Left kidney (tissue), 1 donor: ENCODE measurements at regions not wholly inside any gene's neighbourhood (a gene's known extent, or its start where the extent isn't known, plus 50 kb on each side); places are given as distances from the start of the nearest gene placed in this dataset.
"Not testable (repeated sequence)": the region's sequence is repeated elsewhere in the genome, so short reads cannot be mapped to it uniquely, and the experiment has no call there.

Source experiments
- DNase-seq: peaks from one replicate; pipeline ENCODE4 v3.0.0-alpha.2; 2013

- DNase-seq, result no peak
These were observed 168.4 kb downstream of the ZIC4 start for GRCh38 chr3:147237991-147238390.

- not testable (repeated sequence) for DNase-seq
These were observed 174.4 kb downstream of the ZIC4 start for GRCh38 chr3:147231980-147232379.

- no peak for DNase-seq
These were observed 175.2 kb downstream of the ZIC4 start for GRCh38 chr3:147231111-147231510.

- no peak for DNase-seq
These were observed 184.1 kb downstream of the ZIC4 start for GRCh38 chr3:147222291-147222690.

- no peak for DNase-seq
These were observed 187.4 kb downstream of the ZIC4 start for GRCh38 chr3:147218965-147219364.

GRCh38 chr3:147216143-147216673, 190.1 kb downstream of the ZIC4 start:
- no peak for DNase-seq

- no peak for DNase-seq
These were observed 190.7 kb downstream of the ZIC4 start for GRCh38 chr3:147215660-147216059.

- no peak for DNase-seq
These were observed 192.7 kb downstream of the ZIC4 start for GRCh38 chr3:147213633-147214032.

GRCh38 chr3:147210676-147211075, 195.7 kb downstream of the ZIC4 start:
- DNase-seq, result no peak

- DNase-seq, result no peak
These were observed 205.3 kb downstream of the ZIC4 start for GRCh38 chr3:147201086-147201485.

GRCh38 chr3:147200545-147200944, 205.8 kb downstream of the ZIC4 start:
- no peak for DNase-seq

- DNase-seq, result no peak
These were observed 208.6 kb downstream of the ZIC4 start for GRCh38 chr3:147197739-147198138.

GRCh38 chr3:147195887-147196286, 210.5 kb downstream of the ZIC4 start:
- DNase-seq, result no peak

- DNase-seq, result peak; percentile 30
These were observed 214.5 kb downstream of the ZIC4 start for GRCh38 chr3:147191795-147192385.

- no peak for DNase-seq
These were observed 217.3 kb downstream of the ZIC4 start for GRCh38 chr3:147189016-147189415.

GRCh38 chr3:147187687-147188086, 218.7 kb downstream of the ZIC4 start:
- DNase-seq, result no peak

- DNase-seq, result no peak
These were observed 220.6 kb downstream of the ZIC4 start for GRCh38 chr3:147185781-147186180.

- DNase-seq, result no peak
These were observed 221.5 kb downstream of the ZIC4 start for GRCh38 chr3:147184794-147185193.

- no peak for DNase-seq
These were observed 233.1 kb downstream of the ZIC4 start for GRCh38 chr3:147173257-147173656.

- no peak for DNase-seq
These were observed 243.6 kb downstream of the ZIC4 start for GRCh38 chr3:147162743-147163142.

GRCh38 chr3:147161833-147162232, 244.5 kb downstream of the ZIC4 start:
- no peak for DNase-seq

GRCh38 chr3:147160984-147161383, 245.4 kb downstream of the ZIC4 start:
- no peak for DNase-seq

- DNase-seq, result no peak
These were observed 247.2 kb downstream of the ZIC4 start for GRCh38 chr3:147159141-147159540.

GRCh38 chr3:147157631-147158030, 248.7 kb downstream of the ZIC4 start:
- no peak for DNase-seq

GRCh38 chr3:147154988-147155387, 251.4 kb downstream of the ZIC4 start:
- not testable (repeated sequence) for DNase-seq
